ENCODE measurements at regions not wholly inside any gene's neighbourhood (a gene's known extent, or its start where the extent isn't known, plus 50 kb on each side); places are given as distances from the start of the nearest gene placed in this dataset.
"Not testable (repeated sequence)": the region's sequence is repeated elsewhere in the genome, so short reads cannot be mapped to it uniquely, and the experiment has no call there.

DNA sequence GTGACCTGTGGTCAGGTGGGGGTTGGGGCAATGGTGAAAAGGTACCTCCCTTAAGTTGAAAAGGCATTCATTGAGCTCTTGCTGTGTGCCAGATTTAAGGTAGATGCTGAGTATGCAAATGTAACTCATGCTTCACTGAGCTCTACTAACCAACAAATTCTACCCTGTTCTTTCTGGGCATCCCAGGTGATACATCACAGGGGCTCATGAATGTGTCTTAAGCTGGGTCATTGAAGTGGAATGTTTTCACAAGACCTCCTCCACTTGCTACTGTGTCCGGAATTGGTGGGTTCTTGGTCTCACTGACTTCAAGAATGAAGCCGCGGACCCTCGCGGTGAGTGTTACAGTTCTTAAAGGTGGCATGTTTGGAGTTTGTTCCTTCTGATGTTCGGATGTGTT lies 362.8 kb upstream of the ZNF462 start:
- no peak overlapping the region for H3K4me3 ChIP-seq
- H3K9ac ChIP-seq (ENCODE audit: insufficient read length), result no peak overlapping the region
- no peak for DNase-seq (ENCODE audit: low read depth, low spot score)
- H3K9me3 ChIP-seq (ENCODE audit: low read depth, low read length), result no peaks in the 10 kb centered on the region
- H3K27ac ChIP-seq, result no peak overlapping the region
- no peak for TF ChIP-seq FOXP2 (optimal IDR thresholded peaks at IDR 0.05; ENCODE audit: control extremely low read depth, extremely low read length, insufficient read depth)
- TF ChIP-seq EZH2 (IDR thresholded peaks at IDR 0.05), result no peak
- TF ChIP-seq POLR2AphosphoS5 (IDR thresholded peaks at IDR 0.05; ENCODE audit: borderline replicate concordance, low read depth, low read length), result no peak
- no peaks in the 10 kb centered on the region for H3K36me3 ChIP-seq (ENCODE audit: insufficient read depth, low read length)

GRCh38 chr9:106501210-106501609 lies 361.8 kb upstream of the ZNF462 start:
- not testable (repeated sequence) for H3K9ac ChIP-seq (ENCODE audit: insufficient read length); H3K4me3 ChIP-seq; H3K9me3 ChIP-seq (ENCODE audit: low read depth, low read length); DNase-seq (ENCODE audit: low read depth, low spot score); H3K36me3 ChIP-seq (ENCODE audit: insufficient read depth, low read length); H3K27ac ChIP-seq

GRCh38 chr9:106502930-106503329 lies 360.0 kb upstream of the ZNF462 start:
- Histone ChIP-seq H3K4me3 (no peak overlapping the region), H3K9me3 (ENCODE audit: low read depth, low read length) (no peaks in the 10 kb centered on the region), H3K9ac (ENCODE audit: insufficient read length) (no peak overlapping the region), H3K36me3 (ENCODE audit: insufficient read depth, low read length) (no peaks in the 10 kb centered on the region), H3K27ac (no peak overlapping the region)
- no peak for DNase-seq (ENCODE audit: low read depth, low spot score)
- TF ChIP-seq FOXP2 (optimal IDR thresholded peaks at IDR 0.05; ENCODE audit: control extremely low read depth, extremely low read length, insufficient read depth), result no peak
- no peak for TF ChIP-seq EZH2 (IDR thresholded peaks at IDR 0.05)
- TF ChIP-seq POLR2AphosphoS5 (IDR thresholded peaks at IDR 0.05; ENCODE audit: borderline replicate concordance, low read depth, low read length), result no peak

GRCh38 chr9:106503759-106504158 lies 359.2 kb upstream of the ZNF462 start:
- no peak overlapping the region for H3K9ac ChIP-seq (ENCODE audit: insufficient read length)
- no peak overlapping the region for H3K27ac ChIP-seq
- H3K9me3 ChIP-seq (ENCODE audit: low read depth, low read length), result no peaks in the 10 kb centered on the region
- H3K36me3 ChIP-seq (ENCODE audit: insufficient read depth, low read length), result no peaks in the 10 kb centered on the region
- no peak for DNase-seq (ENCODE audit: low read depth, low spot score)
- TF ChIP-seq EZH2 (IDR thresholded peaks at IDR 0.05), result no peak
- TF ChIP-seq POLR2AphosphoS5 (IDR thresholded peaks at IDR 0.05; ENCODE audit: borderline replicate concordance, low read depth, low read length), result no peak
- TF ChIP-seq FOXP2 (optimal IDR thresholded peaks at IDR 0.05; ENCODE audit: control extremely low read depth, extremely low read length, insufficient read depth), result no peak
- H3K4me3 ChIP-seq, result no peak overlapping the region

- H3K36me3 ChIP-seq (ENCODE audit: insufficient read depth, low read length), result no peaks in the 10 kb centered on the region
- DNase-seq (ENCODE audit: low read depth, low spot score), result no peak
- no peak overlapping the region for H3K9ac ChIP-seq (ENCODE audit: insufficient read length)
- no peaks in the 10 kb centered on the region for H3K9me3 ChIP-seq (ENCODE audit: low read depth, low read length)
- H3K4me3 ChIP-seq, result no peak overlapping the region
- TF ChIP-seq EZH2 (IDR thresholded peaks at IDR 0.05) (no peak), POLR2AphosphoS5 (IDR thresholded peaks at IDR 0.05; ENCODE audit: borderline replicate concordance, low read depth, low read length) (no peak), FOXP2 (optimal IDR thresholded peaks at IDR 0.05; ENCODE audit: control extremely low read depth, extremely low read length, insufficient read depth) (no peak)
- no peak overlapping the region for H3K27ac ChIP-seq
These were observed 336.2 kb upstream of the ZNF462 start for GRCh38 chr9:106526716-106527204.

- Histone ChIP-seq H3K36me3 (ENCODE audit: insufficient read depth, low read length) (no peaks in the 10 kb centered on the region), H3K9me3 (ENCODE audit: low read depth, low read length) (no peaks in the 10 kb centered on the region), H3K4me3 (no peak overlapping the region), H3K27ac (no peak overlapping the region), H3K9ac (ENCODE audit: insufficient read length) (no peak overlapping the region)
- TF ChIP-seq FOXP2 (optimal IDR thresholded peaks at IDR 0.05; ENCODE audit: control extremely low read depth, extremely low read length, insufficient read depth) (no peak), POLR2AphosphoS5 (IDR thresholded peaks at IDR 0.05; ENCODE audit: borderline replicate concordance, low read depth, low read length) (no peak), EZH2 (IDR thresholded peaks at IDR 0.05) (no peak)
- DNase-seq (ENCODE audit: low read depth, low spot score), result no peak
These were observed 334.8 kb upstream of the ZNF462 start for GRCh38 chr9:106528158-106528557.

GRCh38 chr9:106529616-106530015 lies 333.4 kb upstream of the ZNF462 start:
- Histone ChIP-seq H3K9ac (ENCODE audit: insufficient read length) (no peak overlapping the region), H3K27ac (no peak overlapping the region), H3K36me3 (ENCODE audit: insufficient read depth, low read length) (no peaks in the 10 kb centered on the region), H3K4me3 (no peak overlapping the region), H3K9me3 (ENCODE audit: low read depth, low read length) (no peaks in the 10 kb centered on the region)
- TF ChIP-seq FOXP2 (optimal IDR thresholded peaks at IDR 0.05; ENCODE audit: control extremely low read depth, extremely low read length, insufficient read depth) (no peak), EZH2 (IDR thresholded peaks at IDR 0.05) (no peak), POLR2AphosphoS5 (IDR thresholded peaks at IDR 0.05; ENCODE audit: borderline replicate concordance, low read depth, low read length) (no peak)
- no peak for DNase-seq (ENCODE audit: low read depth, low spot score)

DNA sequence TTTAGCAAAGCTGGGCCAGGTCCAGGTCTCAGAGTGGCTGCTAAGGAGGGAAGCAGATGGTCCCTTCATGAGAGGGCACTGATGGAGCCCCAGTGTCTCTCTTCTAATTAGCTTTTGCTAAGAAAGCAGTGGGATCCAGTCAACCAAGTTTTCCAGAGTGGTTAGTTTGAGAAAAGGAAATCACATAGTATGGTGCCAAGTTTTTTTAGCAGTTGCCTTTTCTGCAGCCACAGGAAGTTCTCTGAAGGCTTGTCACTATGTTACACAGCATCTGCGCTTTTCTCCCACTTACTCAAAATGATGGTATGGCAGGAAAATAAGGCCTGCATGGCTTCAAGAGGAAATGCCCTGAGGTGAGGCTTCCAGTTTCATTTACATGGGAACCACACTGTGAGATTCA lies 331.5 kb upstream of the ZNF462 start:
- Histone ChIP-seq H3K9ac (ENCODE audit: insufficient read length) (no peak overlapping the region), H3K27ac (no peak overlapping the region), H3K9me3 (ENCODE audit: low read depth, low read length) (no peaks in the 10 kb centered on the region), H3K4me3 (no peak overlapping the region), H3K36me3 (ENCODE audit: insufficient read depth, low read length) (no peaks in the 10 kb centered on the region)
- no peak for DNase-seq (ENCODE audit: low read depth, low spot score)
- no peak for TF ChIP-seq EZH2 (IDR thresholded peaks at IDR 0.05)
- no peak for TF ChIP-seq POLR2AphosphoS5 (IDR thresholded peaks at IDR 0.05; ENCODE audit: borderline replicate concordance, low read depth, low read length)
- TF ChIP-seq FOXP2 (optimal IDR thresholded peaks at IDR 0.05; ENCODE audit: control extremely low read depth, extremely low read length, insufficient read depth), result no peak

DNA sequence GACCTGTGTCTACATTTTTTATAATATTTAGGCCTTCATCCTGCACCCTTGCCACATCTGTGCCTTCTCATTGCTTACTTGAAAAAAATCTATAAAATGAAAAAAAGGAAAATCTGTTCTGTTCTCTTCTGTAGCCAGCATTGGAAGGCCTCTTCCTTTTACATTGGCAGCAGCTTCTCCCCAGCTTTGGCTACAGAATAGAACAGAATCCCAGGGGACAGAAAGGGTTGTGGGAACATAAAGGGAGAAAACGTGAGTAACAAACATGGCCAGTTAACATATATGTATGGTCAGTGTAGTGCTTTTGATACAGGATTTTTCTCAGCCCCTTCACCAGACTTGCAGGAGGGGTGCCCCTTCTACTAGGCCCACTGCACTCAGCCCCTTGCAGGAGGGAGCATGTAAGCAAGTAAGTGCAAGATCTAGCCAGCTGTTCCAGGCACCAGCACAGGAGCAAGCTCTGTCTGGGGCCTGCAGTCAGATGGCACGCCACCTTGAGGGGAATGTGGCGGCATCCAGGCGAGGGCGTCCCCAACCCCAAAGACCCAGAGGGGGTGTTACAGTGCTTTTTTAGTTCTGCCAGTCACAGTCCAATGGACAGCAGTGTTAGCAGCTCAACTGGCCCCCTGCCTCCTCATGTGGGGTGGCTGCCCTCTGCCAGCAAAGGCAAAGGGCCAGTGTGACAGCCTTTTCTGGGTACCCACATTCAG lies 330.5 kb upstream of the ZNF462 start:
- Histone ChIP-seq H3K36me3 (ENCODE audit: insufficient read depth, low read length) (no peaks in the 10 kb centered on the region), H3K27ac (no peak overlapping the region), H3K9me3 (ENCODE audit: low read depth, low read length) (no peaks in the 10 kb centered on the region), H3K4me3 (no peak overlapping the region), H3K9ac (ENCODE audit: insufficient read length) (no peak overlapping the region)
- no peak for DNase-seq (ENCODE audit: low read depth, low spot score)
- TF ChIP-seq FOXP2 (optimal IDR thresholded peaks at IDR 0.05; ENCODE audit: control extremely low read depth, extremely low read length, insufficient read depth) (no peak), EZH2 (IDR thresholded peaks at IDR 0.05) (no peak), POLR2AphosphoS5 (IDR thresholded peaks at IDR 0.05; ENCODE audit: borderline replicate concordance, low read depth, low read length) (no peak)

Measured in SK-N-MC (cell line).